ENCODE measurements at regions not wholly inside any gene's neighbourhood (a gene's known extent, or its start where the extent isn't known, plus 50 kb on each side); places are given as distances from the start of the nearest gene placed in this dataset.

DNA sequence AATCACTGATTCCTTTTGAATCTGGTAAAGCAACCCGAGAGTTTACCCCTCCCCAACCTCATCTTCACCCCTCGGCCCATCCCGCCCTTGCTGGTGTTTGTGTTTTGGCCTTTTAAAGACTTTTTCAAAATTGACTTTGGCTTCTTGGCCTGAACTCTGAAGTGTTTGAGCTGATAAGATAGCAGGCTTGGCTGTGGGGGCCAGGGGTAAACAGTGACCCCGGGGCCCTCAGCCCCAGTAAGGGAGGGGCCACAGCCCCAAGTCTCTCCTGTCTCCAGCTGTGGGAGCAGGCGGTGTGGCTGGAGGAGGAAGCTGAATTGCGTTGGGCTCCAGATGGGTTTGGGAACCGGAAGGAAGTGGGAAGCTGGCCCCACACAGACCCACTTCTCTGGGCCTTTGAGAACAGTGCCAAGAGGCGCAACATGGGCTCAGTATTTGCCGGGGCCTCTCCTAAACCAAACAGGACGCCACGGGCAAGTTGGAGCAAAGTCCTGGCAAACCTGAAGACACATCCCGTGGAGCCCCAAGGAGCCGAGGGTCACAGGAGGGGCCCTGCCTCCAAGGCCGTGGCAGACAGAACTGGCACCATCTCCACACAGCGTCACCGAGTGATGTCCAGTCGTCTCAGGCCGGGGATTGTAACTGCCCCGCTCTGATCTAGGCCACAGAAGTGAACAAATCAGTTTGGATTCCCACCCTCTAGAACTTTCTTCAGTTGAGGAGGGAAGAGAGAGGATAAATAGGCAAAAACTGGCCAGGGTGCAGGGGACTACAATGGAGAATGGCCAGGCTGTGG is 54.3 kb upstream of the PTPN1 start (continued):
- no peak for TF ChIP-seq E2F8 (IDR thresholded peaks at IDR 0.05; ENCODE audit: low read depth, partially characterized antibody)
- TF ChIP-seq NCOR1 (IDR thresholded peaks at IDR 0.05): peak; percentile 31; the same call in 1 of the 2 replicates
- TF ChIP-seq TCF3 (CRISPR knock-in tag; IDR thresholded peaks at IDR 0.05): peak; percentile 23; the same call in 1 of the 2 replicates
- TF ChIP-seq ZNF318 (IDR thresholded peaks at IDR 0.05; ENCODE audit: borderline replicate concordance in 1 of 2, low read depth in 1 of 2): no peak
- TF ChIP-seq ZBTB7A (IDR thresholded peaks at IDR 0.05; ENCODE audit: borderline replicate concordance, control insufficient read depth, low read depth, low read length): 0 out of 2 replicates have a peak, but pooled peaks have one; percentile 18
- TF ChIP-seq, protein P1, sequence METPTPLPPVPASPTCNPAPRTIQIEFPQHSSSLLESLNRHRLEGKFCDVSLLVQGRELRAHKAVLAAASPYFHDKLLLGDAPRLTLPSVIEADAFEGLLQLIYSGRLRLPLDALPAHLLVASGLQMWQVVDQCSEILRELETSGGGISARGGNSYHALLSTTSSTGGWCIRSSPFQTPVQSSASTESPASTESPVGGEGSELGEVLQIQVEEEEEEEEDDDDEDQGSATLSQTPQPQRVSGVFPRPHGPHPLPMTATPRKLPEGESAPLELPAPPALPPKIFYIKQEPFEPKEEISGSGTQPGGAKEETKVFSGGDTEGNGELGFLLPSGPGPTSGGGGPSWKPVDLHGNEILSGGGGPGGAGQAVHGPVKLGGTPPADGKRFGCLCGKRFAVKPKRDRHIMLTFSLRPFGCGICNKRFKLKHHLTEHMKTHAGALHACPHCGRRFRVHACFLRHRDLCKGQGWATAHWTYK (CRISPR knock-in tag; IDR thresholded peaks at IDR 0.05): 0 out of 2 replicates have a peak, but pooled peaks have one; percentile 46
- no peak for TF ChIP-seq ZFP91 (CRISPR knock-in tag; IDR thresholded peaks at IDR 0.05)
- no peak for TF ChIP-seq ZNF551 (CRISPR knock-in tag; IDR thresholded peaks at IDR 0.05)
- no peak for TF ChIP-seq CBFB (CRISPR knock-in tag; IDR thresholded peaks at IDR 0.05)
- TF ChIP-seq CBFA2T2 (conservative IDR thresholded peaks at IDR 0.05): 0 out of 2 replicates have a peak, but pooled peaks have one; percentile 18
- peak; percentile 49 to 68; a peak in 2 of 4 replicates for TF ChIP-seq ETV6 (IDR thresholded peaks at IDR 0.05; ENCODE audit: borderline replicate concordance in 1 of 2, low read depth in 2 of 2, low read length in 1 of 2)
- no peak for TF ChIP-seq ETV6 (CRISPR knock-in tag; IDR thresholded peaks at IDR 0.05; ENCODE audit: borderline replicate concordance)

All from K562 (cell line).